NOMO-1 treated with DMSO at 0.1 percent for 48 hours (cell line): ENCODE measurements at regions not wholly inside any gene's neighbourhood (a gene's known extent, or its start where the extent isn't known, plus 50 kb on each side); places are given as distances from the start of the nearest gene placed in this dataset.
A peak's percentile ranks its signal among the peaks of the same experiment; 100 is the strongest.

Experiments
- DNase-seq: peaks from one replicate; lab custom pipeline; 2025; ENCODE audit not compliant: unreplicated experiment; lab: John Stamatoyannopoulos, UW

DNA sequence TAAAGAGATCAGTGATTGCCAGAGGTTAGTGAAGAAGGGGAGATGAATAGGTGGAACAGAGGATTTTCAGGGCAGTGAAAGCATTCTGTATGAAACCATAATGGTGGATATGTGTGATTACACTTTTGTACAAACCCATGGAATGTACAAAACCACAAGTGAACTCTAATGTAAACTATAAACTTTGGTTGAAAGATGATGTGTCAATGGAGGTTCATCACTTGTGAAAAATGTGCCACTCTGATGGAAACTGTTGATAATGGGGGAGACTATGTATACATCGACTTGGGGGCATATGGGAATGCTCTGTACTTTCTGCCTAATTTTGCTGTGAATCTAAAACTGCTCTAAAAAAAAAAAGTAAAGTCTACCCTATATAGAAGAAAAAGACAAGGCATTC lies 68.7 kb upstream of the ARHGEF3 start:
- DNase-seq: no peak

DNA sequence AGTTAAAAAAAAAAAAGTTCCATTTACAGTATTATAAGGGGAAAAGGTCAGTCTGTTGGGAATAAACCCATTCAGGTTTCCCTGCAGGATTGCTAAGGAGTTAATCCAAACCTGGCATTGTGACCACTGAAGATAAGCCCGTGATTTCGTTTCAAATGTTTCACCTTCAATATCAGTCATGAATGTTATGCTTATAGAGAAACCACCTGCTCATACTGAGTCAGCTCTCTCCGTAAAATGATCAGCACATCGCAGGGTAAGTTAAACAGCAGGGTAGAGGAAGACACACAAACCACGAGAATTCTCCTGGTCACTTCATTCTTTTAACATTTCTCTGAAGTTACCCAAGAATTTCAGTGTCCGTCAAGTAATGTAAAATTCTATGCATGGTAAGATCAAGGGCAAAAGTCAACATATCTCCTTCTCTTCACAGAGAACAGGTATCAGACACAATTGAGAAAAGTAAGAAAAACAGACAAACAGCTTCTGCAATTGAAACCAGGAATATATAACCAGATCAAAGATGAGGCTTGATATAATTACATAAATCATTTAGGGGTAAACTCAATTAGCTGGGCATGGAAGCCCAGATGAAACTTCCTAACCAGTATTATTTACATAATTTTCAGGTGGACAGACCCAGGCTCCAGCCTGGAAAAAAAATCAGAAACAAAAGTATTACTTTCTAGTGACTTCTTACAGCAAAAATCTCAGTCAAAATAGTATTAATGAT lies 67.6 kb upstream of the ARHGEF3 start:
- no peak for DNase-seq

DNA sequence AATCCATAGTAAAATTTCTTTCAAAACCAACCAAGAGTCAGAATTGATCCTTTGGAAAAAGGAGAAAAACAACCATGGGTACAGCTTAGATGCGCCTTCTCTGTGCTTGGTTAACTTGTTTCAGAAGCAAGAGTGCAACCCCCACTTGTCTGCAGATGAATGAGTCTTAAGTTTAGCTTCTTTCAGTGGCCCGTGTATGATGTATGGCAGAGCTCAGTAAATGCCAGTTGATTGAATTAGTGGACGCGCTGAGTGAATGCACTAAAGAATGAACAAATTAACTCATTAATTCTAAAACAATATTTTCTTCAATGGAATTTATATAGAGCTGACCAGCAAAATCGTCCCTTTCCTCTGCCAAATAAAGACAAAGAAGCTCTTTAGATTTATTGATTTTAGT lies 67.0 kb upstream of the ARHGEF3 start:
- DNase-seq: no peak

DNA sequence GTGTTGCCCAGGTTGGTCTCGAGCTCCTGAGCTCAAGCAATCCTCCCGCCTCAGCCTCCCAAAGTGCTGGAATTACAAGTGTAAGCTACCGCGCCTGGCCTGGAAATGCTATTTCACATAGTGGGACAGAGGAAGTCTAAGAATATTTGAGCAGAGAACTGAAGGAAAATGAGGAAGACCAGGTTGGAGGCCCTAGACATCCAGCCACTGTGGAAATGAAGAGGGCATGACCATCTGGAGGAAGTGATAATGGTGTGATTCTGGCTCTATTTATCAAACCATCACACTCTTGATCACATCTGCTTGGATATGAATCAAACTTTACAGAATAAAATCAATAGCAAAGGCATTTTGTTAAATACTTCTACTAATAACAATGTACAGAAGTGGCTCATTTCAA lies 65.9 kb upstream of the ARHGEF3 start:
- no peak for DNase-seq

DNA sequence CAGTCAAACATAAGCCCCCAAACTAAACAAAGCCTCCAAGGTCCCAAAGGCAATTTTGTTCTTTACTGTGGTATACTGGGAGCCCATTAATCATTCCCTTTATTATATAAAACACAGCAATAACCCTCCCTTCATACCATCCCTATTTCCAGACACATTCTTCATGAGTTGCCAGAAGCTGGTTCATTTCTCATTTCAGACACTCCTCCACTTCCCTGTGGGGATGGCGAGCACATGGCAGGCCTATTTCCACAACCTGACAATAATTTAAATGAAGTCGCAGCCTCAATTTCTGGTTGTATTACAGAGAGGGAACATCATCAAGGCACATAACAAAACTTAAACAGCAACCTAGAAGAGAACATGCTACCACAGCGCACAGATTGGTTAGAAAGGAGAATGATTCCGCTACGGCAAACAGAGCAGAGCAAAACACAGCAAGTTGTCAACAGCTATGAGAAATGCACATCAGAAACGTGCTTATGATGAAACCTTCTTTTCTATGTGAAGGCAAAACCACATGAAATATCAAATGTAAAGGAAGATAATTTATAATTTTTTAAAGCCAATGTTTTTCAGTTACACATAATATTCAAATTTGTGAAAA lies 63.3 kb upstream of the ARHGEF3 start:
- DNase-seq: no peak

DNA sequence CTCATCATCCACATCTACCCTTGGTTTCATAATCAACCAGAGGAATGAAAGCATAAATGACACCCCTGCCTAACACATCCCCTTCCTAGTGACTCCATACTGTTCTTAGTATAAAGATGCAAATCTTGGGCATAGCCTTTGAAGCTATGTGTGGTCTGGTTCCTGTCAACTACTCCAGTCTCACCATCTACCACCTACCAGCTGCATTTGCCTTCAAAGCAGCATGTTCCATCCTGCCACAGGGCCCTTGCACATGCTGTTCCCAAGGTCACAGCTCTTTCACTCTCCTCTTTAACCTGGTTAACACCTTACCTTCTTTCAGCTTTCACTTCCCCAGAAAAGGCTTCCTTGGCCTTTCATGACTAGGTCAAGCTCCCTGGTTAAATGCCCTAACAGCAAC lies 62.3 kb upstream of the ARHGEF3 start:
- no peak for DNase-seq

DNA sequence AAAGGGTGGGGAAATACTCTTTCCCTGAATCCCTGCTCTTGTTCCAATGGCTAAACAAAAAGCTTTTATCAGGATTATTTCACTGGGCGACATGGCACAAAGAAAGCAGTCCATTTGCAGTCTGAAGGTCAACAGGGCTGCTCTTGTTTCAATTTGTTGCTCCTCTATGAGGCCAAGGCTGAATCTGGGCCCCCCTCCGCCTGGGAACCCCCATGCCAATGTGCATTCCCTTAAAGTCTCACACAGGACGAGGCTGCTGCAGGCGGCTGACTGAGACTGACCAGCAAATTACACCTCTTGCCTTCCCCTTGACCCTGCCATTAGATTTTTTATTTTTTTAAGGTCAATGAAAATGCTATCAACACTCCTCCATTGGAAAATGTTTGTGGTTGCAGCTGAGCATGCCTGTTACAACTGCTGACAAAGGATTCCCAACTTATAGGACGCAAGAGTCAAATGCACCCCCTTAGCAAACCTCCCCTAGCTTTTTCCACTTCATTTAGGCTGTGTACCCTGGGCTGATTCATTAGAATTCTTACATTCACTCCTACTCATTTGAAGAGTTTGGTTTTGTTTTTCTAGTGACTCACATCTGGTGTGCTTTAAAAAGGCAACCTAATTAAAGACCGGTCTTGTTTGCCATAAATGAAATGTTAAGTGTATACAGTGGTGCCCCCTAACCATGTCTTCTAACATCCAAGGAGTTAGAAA lies 60.8 kb upstream of the ARHGEF3 start:
- no peak for DNase-seq

DNA sequence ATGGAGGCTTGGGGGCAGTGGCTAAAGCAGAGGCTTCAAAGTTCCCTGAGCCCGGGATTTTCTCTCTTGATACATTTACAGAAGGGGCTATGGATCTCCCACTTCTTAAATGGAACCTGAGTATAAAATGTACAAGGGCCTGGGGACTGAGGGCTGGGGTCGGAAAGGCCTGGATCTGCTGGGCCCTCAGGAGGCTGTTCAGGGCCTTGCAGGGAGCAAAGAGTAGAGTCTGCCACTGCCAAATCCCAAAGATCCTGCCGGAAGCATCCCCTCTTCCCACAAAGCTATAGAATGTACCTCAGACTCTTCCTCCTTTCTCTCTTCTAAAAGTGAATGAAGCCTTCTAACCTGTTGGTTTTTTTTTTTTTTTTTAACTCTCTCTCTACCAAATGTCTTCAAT lies 59.8 kb upstream of the ARHGEF3 start:
- no peak for DNase-seq

DNA sequence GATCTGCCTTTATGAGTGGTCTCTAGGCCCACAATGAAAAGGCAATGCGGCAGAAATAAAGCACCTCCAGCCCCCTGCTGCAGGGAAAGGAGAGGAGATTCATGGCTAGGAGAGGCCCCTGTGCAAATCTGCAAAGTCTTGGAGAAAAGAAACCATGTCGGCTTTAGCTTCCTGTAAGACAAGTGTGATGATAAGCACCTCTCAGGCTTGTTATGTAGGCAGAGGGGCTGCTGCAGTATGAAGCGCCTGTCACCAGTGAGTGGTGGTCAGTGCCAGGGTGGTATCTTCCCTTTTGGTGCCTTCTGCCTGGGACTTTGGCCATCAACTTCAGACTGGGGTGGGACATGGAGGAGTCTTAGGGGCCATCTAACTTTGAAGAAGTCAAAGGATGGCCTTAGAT lies 59.2 kb upstream of the ARHGEF3 start:
- DNase-seq: no peak

DNA sequence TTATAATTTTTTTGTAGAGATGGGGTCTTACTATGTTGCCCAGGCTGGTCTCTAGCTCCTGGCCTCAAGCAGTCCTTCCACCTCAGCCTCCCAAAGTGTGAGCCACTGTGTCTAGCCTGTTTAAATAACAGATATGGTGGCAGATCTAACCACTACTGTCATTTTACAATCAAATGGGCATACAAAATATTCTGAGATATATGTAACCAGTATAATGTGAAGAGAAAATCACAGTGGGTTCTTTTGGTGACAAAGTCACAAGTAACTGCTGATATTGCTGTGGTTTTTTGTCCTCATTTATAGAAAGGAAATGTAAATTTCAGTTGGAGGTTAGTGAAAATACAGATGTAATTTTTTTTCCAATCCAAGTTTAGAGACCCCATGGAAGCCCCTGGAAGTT lies 58.6 kb upstream of the ARHGEF3 start:
- DNase-seq: no peak

DNA sequence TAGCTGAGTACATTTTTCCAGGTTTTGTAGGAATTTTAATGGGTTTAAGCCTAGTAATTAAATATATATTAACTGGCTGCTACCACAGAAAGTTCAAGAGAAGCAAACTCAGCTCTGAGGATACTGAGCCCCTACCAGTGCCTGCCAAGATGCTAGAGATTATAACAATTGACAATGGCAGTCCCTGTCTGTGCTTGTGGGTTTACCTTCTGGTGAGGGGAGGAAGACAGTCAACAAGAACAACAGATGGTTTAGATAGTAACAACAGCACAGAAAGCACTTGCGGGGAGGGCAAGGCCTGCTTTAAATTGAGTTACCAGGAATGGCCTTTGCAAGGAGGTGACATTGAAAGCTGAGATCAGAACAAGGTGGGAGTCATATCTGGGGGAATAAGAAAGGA lies 56.6 kb upstream of the ARHGEF3 start:
- DNase-seq: no peak

DNA sequence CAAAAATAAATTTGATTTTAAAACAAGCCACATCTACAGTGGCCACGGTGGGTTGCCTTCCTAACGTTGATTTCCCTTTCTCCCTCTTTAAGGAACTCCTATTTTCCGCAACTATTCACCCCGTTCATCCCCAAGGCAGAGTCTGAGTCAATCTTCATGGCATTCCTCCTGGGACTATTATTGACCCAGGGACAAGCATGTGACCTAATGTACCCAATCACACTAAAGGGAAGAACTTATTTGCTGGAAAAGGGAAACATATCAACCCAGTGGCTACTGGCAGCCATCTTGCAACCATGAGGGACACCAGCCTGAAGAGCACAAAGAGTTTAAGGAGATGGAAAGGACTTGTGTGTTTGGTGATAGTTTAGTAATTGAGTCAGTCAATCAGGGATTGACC lies 55.4 kb upstream of the ARHGEF3 start:
- DNase-seq: no peak

DNA sequence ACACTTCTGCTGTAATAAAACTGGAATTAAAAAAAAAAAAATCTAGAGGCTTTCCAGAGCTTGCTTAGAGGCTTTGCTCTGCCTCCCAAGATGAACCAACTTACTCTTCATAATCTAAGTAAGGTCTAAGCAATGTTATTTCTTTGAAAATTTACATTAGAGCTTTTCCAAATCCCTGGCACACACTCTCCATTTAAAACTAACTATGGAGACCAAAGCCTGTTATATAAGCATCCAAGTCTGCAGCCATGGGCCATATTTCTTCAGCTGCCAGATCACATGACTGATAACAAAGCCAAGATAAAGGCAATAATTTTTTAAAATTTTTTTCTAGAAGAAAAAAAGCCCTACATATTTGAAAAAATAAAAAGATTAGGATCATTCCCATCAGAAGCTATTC lies 55.0 kb upstream of the ARHGEF3 start:
- no peak for DNase-seq

DNA sequence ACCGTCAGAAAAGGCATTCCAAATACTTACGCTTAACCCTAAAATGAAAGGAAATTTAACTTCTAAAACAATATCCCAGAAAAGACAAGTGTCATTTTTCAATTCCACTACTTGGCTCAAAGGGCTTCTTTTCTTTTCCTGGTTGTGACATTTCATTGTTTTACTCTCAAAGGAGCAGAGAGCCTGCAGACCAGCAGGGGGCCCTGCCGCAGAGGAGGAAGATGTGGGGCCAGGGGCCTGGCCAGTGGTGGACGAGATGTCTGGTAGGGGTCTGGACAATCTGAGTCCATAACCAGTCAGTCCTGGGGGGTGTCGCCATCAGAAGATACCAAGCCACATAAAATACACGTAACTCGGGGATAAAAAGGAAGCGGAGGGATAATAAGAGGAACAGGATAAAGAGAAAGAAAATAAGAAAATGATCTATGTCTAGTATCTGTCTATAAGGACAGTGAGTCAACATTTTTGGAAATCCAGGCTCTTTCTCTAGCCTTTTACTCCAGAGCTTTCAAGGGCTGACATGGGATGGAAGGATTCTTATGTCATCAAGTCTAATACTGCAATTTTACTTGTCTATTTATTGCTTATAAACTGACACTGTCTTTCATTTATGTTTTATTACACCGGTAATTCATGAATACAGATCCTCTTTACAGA lies 54.2 kb upstream of the ARHGEF3 start:
- DNase-seq: peak; percentile 31

DNA sequence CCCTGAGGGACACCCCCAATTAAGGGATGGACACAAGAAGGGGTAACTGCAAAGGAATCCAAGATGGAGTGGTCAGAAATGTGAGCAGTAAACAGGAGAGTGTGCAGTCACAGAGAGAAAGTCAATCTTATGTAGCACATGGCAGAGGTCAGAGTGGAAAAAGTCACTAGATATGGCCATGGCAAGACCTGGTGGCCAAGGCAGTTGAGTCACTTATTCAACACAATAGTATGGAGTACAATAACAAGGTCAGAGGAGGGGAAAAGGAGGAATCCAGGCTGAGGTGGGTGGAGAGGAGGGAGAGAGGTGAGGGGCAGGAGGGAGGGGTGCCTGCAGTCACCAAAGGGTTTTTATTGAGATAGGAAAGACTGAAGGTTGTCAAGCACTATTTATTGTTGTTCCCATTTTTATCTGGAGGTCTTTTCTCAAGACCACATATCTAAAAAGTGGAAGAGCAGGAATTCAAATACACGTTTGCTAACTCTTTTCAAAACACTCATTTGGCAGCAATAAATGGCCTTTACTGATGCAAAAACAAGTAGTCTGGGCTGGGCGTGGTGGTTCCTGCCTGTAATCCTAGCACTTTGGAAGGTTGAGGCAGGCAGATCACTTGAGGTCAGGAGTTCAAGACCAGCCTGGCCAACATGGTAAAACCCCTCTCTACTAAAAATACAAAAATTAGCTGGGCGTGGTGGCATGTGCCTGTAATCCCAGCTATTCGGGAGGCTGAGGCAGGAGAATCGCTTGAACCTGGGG lies 53.3 kb upstream of the ARHGEF3 start:
- DNase-seq: no peak

DNA sequence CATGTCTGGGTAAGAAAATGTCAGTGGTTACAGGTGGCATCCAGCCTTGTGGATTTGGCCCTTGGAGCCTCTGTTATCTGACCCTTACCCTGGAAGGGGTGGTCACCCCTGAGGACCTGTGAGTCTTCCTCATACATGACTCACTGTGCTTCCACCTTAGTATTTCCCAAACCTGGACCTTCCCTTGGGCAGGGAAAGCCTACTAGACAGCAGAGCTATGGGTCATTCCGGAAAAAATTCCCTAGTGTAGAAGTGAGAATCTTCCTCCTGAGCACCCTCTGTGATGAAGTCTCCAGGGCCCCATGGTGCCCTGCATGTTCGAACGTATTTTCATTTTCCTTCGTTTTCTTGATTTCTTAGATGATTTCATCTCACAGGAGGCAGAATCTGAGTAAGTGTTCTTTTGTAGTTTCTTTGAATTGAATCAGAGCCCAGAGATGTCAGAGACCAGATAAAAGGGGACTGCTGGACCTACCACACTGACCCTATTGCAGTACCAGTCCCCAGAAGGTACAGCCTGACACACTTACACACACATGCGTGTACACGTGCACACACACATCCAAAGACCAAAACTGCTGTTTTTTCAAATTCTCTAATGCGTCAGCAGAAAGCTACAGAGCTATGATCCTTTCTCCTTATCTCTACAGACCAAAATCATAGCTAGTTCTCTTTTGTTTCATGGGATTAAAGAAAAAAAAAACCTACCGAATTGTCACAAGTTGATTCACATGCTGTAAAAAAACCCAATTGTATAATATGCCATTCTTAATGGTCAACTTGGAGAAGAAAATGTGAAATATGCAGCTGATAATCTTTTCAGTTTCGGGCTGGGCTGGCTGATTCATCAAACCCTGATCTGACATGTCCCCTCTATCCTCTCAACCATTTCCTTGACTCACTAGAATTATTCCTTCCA lies 50.5 kb upstream of the ARHGEF3 start:
- DNase-seq: no peak
